ENCODE measurements at regions not wholly inside any gene's neighbourhood (a gene's known extent, or its start where the extent isn't known, plus 50 kb on each side); places are given as distances from the start of the nearest gene placed in this dataset.

DNA sequence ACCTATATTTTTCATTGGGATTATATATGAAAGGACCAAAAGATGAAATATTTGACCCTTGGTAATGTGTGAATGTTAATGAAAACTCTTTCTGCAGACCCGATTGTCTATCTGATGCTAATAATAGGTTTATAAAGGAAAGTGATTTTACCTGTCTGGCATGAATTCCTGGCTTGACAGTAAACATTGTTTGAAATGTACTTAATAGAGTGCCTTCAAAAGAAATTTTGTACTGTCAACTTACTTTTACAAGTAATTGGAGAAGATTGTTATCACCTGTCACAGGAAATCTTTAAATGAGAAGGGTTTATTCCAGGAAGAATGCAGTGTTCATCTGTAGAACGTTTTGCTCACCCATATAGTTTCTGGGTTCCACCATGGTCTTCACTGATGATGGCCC, 588.2 kb downstream of the INHBA start:
- CTCF ChIA-PET, result interaction anchor here (0.5 kb wide), 1 partner anchor 321 kb away, joined by 4 read pairs; no protein-coding TSS in a partner anchor
- no peak for DNase-seq (ENCODE audit: unreplicated experiment)
- Mint-ChIP-seq H3K27me3 (ENCODE audit: insufficient read depth, unreplicated experiment) (no peaks in the 10 kb centered on the region), H3K4me1 (ENCODE audit: insufficient read depth, unreplicated experiment) (peaks cover 16% of the 10 kb centered on the region), H3K9me3 (ENCODE audit: unreplicated experiment) (no peaks in the 10 kb centered on the region), H3K27ac (ENCODE audit: low read depth, unreplicated experiment) (peak overlapping the region; percentile 35), H3K36me3 (ENCODE audit: insufficient read depth, unreplicated experiment) (no peaks in the 10 kb centered on the region), H3K4me3 (ENCODE audit: unreplicated experiment) (no peak overlapping the region)
- intact Hi-C loops (cut with micrococcal nuclease), result loop anchor here (5.0 kb wide), 1 partner anchor 107 kb away; no protein-coding TSS in a partner anchor
- TF ChIP-seq, protein P1, sequence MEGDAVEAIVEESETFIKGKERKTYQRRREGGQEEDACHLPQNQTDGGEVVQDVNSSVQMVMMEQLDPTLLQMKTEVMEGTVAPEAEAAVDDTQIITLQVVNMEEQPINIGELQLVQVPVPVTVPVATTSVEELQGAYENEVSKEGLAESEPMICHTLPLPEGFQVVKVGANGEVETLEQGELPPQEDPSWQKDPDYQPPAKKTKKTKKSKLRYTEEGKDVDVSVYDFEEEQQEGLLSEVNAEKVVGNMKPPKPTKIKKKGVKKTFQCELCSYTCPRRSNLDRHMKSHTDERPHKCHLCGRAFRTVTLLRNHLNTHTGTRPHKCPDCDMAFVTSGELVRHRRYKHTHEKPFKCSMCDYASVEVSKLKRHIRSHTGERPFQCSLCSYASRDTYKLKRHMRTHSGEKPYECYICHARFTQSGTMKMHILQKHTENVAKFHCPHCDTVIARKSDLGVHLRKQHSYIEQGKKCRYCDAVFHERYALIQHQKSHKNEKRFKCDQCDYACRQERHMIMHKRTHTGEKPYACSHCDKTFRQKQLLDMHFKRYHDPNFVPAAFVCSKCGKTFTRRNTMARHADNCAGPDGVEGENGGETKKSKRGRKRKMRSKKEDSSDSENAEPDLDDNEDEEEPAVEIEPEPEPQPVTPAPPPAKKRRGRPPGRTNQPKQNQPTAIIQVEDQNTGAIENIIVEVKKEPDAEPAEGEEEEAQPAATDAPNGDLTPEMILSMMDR (IDR thresholded peaks at IDR 0.05; ENCODE audit: unreplicated experiment), result no peak
- BruUV-seq (replicated peaks), result no TSS peak
- POLR2A ChIA-PET, result no interaction called here

DNA sequence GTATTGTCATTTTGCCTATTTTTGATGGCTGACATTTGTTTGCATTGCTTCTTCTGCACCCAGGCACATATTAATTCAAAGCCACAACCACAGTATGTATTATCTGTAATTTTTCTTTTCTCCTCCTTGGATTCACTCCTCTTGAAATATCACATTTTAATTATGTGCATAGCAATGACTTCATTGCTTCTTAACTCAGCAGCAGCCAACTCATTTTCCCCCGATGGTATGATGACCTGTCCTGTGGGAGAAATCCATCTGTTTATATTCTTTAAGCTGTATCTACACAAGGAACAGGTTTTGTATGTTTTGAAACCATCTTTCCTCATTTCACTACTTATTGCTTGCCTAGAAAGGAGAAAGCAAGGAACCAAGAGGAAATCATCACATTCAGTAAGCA, 588.8 kb downstream of the INHBA start:
- ChIA-PET CTCF (no interaction called here), POLR2A (no interaction called here)
- peak overlapping the region; percentile 35 for H3K27ac Mint-ChIP-seq (ENCODE audit: low read depth, unreplicated experiment)
- no peaks in the 10 kb centered on the region for H3K27me3 Mint-ChIP-seq (ENCODE audit: insufficient read depth, unreplicated experiment)
- TF ChIP-seq, protein P1 (IDR thresholded peaks at IDR 0.05; ENCODE audit: unreplicated experiment), result no peak
- intact Hi-C loops (cut with micrococcal nuclease), result loop anchor here (5.0 kb wide), 1 partner anchor 107 kb away; no protein-coding TSS in a partner anchor
- no peak overlapping the region for H3K4me3 Mint-ChIP-seq (ENCODE audit: unreplicated experiment)
- no peaks in the 10 kb centered on the region for H3K36me3 Mint-ChIP-seq (ENCODE audit: insufficient read depth, unreplicated experiment)
- H3K9me3 Mint-ChIP-seq (ENCODE audit: unreplicated experiment), result no peaks in the 10 kb centered on the region
- H3K4me1 Mint-ChIP-seq (ENCODE audit: insufficient read depth, unreplicated experiment), result peaks cover 22% of the 10 kb centered on the region
- BruUV-seq (replicated peaks), result no TSS peak
- DNase-seq (ENCODE audit: unreplicated experiment), result no peak

GRCh38 chr7:41113719-41114118, 589.2 kb downstream of the INHBA start:
- H3K9me3 Mint-ChIP-seq (ENCODE audit: unreplicated experiment), result no peaks in the 10 kb centered on the region
- TF ChIP-seq, protein P1 (IDR thresholded peaks at IDR 0.05; ENCODE audit: unreplicated experiment), result no peak
- ChIA-PET CTCF (no interaction called here), POLR2A (no interaction called here)
- no peak overlapping the region for H3K27ac Mint-ChIP-seq (ENCODE audit: low read depth, unreplicated experiment)
- intact Hi-C loops (cut with micrococcal nuclease), result loop anchor here (5.0 kb wide), 1 partner anchor 106 kb away; no protein-coding TSS in a partner anchor
- no peaks in the 10 kb centered on the region for H3K36me3 Mint-ChIP-seq (ENCODE audit: insufficient read depth, unreplicated experiment)
- no TSS peak for BruUV-seq (replicated peaks)
- no peaks in the 10 kb centered on the region for H3K27me3 Mint-ChIP-seq (ENCODE audit: insufficient read depth, unreplicated experiment)
- peaks cover 26% of the 10 kb centered on the region for H3K4me1 Mint-ChIP-seq (ENCODE audit: insufficient read depth, unreplicated experiment)
- no peak overlapping the region for H3K4me3 Mint-ChIP-seq (ENCODE audit: unreplicated experiment)
- no peak for DNase-seq (ENCODE audit: unreplicated experiment)

GRCh38 chr7:41110186-41110585, 592.7 kb downstream of the INHBA start:
- Mint-ChIP-seq H3K9me3 (ENCODE audit: unreplicated experiment) (no peaks in the 10 kb centered on the region), H3K4me3 (ENCODE audit: unreplicated experiment) (no peak overlapping the region), H3K36me3 (ENCODE audit: insufficient read depth, unreplicated experiment) (no peaks in the 10 kb centered on the region), H3K27ac (ENCODE audit: low read depth, unreplicated experiment) (peak overlapping the region; percentile 94), H3K4me1 (ENCODE audit: insufficient read depth, unreplicated experiment) (peaks cover 35% of the 10 kb centered on the region), H3K27me3 (ENCODE audit: insufficient read depth, unreplicated experiment) (no peaks in the 10 kb centered on the region)
- TF ChIP-seq, protein P1 (IDR thresholded peaks at IDR 0.05; ENCODE audit: unreplicated experiment), result no peak
- CTCF ChIA-PET, result no interaction called here
- POLR2A ChIA-PET, result no interaction called here
- intact Hi-C loops (cut with micrococcal nuclease), result loop anchor here (5.0 kb wide), 1 partner anchor 103 kb away; no protein-coding TSS in a partner anchor
- no TSS peak for BruUV-seq (replicated peaks)
- DNase-seq (ENCODE audit: unreplicated experiment), result peak; percentile 79

Measured in MCF 10A (cell line).